NCI-H1048 (cell line): ENCODE measurements at regions not wholly inside any gene's neighbourhood (a gene's known extent, or its start where the extent isn't known, plus 50 kb on each side); places are given as distances from the start of the nearest gene placed in this dataset.

Source experiments
- DNase-seq: peaks from one replicate; lab custom pipeline; 2025; lab: John Stamatoyannopoulos, UW

- no peak for DNase-seq
Measured at GRCh38 chr10:106520698-106521097, 643.8 kb downstream of the SORCS1 start.

- no peak for DNase-seq
Measured at GRCh38 chr10:106519376-106520030, 645.0 kb downstream of the SORCS1 start.

- DNase-seq, result peak; percentile 6
Measured at GRCh38 chr10:106515206-106515790, 649.2 kb downstream of the SORCS1 start.

GRCh38 chr10:106513352-106513771 lies 651.1 kb downstream of the SORCS1 start:
- DNase-seq, result peak; percentile 48

GRCh38 chr10:106511917-106512316 lies 652.6 kb downstream of the SORCS1 start:
- DNase-seq, result no peak

- DNase-seq, result no peak
Measured at GRCh38 chr10:106508950-106509349, 655.6 kb downstream of the SORCS1 start.

GRCh38 chr10:106506526-106507283 lies 657.8 kb downstream of the SORCS1 start:
- no peak for DNase-seq

- no peak for DNase-seq
Measured at GRCh38 chr10:106504536-106504935, 660.0 kb downstream of the SORCS1 start.

- DNase-seq, result no peak
Measured at GRCh38 chr10:106502641-106503040, 661.9 kb downstream of the SORCS1 start.

- DNase-seq, result no peak
Measured at GRCh38 chr10:106500925-106501525, 663.5 kb downstream of the SORCS1 start.

GRCh38 chr10:106500041-106500924 lies 664.2 kb downstream of the SORCS1 start:
- DNase-seq, result no peak

GRCh38 chr10:106499448-106499847 lies 665.1 kb downstream of the SORCS1 start:
- no peak for DNase-seq

GRCh38 chr10:106498675-106499074 lies 665.8 kb downstream of the SORCS1 start:
- no peak for DNase-seq

GRCh38 chr10:106495931-106496330 lies 668.6 kb downstream of the SORCS1 start:
- DNase-seq, result no peak

GRCh38 chr10:106493751-106494150 lies 670.8 kb downstream of the SORCS1 start:
- DNase-seq, result no peak

- DNase-seq, result no peak
Measured at GRCh38 chr10:106493226-106493625, 671.3 kb downstream of the SORCS1 start.

- no peak for DNase-seq
Measured at GRCh38 chr10:106487726-106488125, 676.8 kb downstream of the SORCS1 start.

GRCh38 chr10:106481598-106482275 lies 682.8 kb downstream of the SORCS1 start:
- DNase-seq, result no peak

GRCh38 chr10:106479636-106480035 lies 684.9 kb downstream of the SORCS1 start:
- DNase-seq, result no peak

- DNase-seq, result no peak
Measured at GRCh38 chr10:106474876-106475275, 689.6 kb downstream of the SORCS1 start.

GRCh38 chr10:106473129-106473685 lies 691.3 kb downstream of the SORCS1 start:
- DNase-seq, result no peak
